GM10248 (cell line): ENCODE measurements at regions not wholly inside any gene's neighbourhood (a gene's known extent, or its start where the extent isn't known, plus 50 kb on each side); places are given as distances from the start of the nearest gene placed in this dataset.

Source experiments
- CTCF ChIA-PET: fragments of 300-600 bp; sonication (Branson Sonifier 250); formaldehyde crosslinking; extraction: SDS; loops from one replicate; lab custom pipeline; 2021; ENCODE audit warnings: antibody characterized with exemption; lab: Yijun Ruan, JAX
- POLR2A ChIA-PET: fragments of 350-650 bp; sonication (Branson Sonifier 250); formaldehyde crosslinking; extraction: SDS; loops from one replicate; lab custom pipeline; 2020; ENCODE audit warnings: antibody characterized with exemption; lab: Yijun Ruan, JAX
- DNase-seq: peaks from one replicate; pipeline ENCODE4 v3.0.0; 2012; ENCODE audit errors: extremely low spot score
- CTCF ChIP-seq: IDR thresholded peaks from 2 replicates; pipeline ENCODE4 v1.5.1; 2012; ENCODE audit warnings: mild to moderate bottlenecking, low read depth; ENCODE audit errors: extremely low read depth, missing control alignments, control extremely low read depth

- CTCF ChIA-PET, result interaction anchor here (0.9 to 2.9 kb wide), 7 partner anchors 12 to 214 kb away, joined by 3 to 14 read pairs (median 4); no protein-coding TSS in a partner anchor
- no peak for TF ChIP-seq CTCF
- POLR2A ChIA-PET, result no interaction called here
- no peak for DNase-seq
Observed at GRCh38 chr6:25088513-25088912, 152.8 kb upstream of the RIPOR2 start.

GRCh38 chr6:25089442-25089841 is 153.7 kb upstream of the RIPOR2 start:
- no peak for DNase-seq
- no peak for TF ChIP-seq CTCF
- CTCF ChIA-PET, result interaction anchor here (0.9 to 2.9 kb wide), 11 partner anchors 11 to 243 kb away, joined by 3 to 14 read pairs (median 4); no protein-coding TSS in a partner anchor
- POLR2A ChIA-PET, result no interaction called here

GRCh38 chr6:25094726-25095125 is 159.0 kb upstream of the RIPOR2 start:
- ChIA-PET POLR2A (no interaction called here), CTCF (no interaction called here)
- no peak for DNase-seq
- TF ChIP-seq CTCF, result no peak

- no peak for TF ChIP-seq CTCF
- ChIA-PET POLR2A (no interaction called here), CTCF (interaction anchor here (0.8 to 1.5 kb wide), 5 partner anchors 8 to 33 kb away, joined by 3 to 7 read pairs (median 3); no protein-coding TSS in a partner anchor)
- DNase-seq, result no peak
Observed at GRCh38 chr6:25100288-25100687, 164.5 kb upstream of the RIPOR2 start.

GRCh38 chr6:25103603-25104002 is 167.8 kb upstream of the RIPOR2 start:
- ChIA-PET POLR2A (no interaction called here), CTCF (interaction anchor here (1.2 to 2.0 kb wide), 3 partner anchors 14 to 112 kb away, joined by 3 to 6 read pairs (median 5); no protein-coding TSS in a partner anchor)
- DNase-seq, result no peak

GRCh38 chr6:25105070-25105925 is 169.5 kb upstream of the RIPOR2 start:
- POLR2A ChIA-PET, result no interaction called here
- TF ChIP-seq CTCF, result no peak
- CTCF ChIA-PET, result interaction anchor here (2.4 kb wide), 1 partner anchor 12 kb away, joined by 5 read pairs; no protein-coding TSS in a partner anchor
- no peak for DNase-seq

More at GRCh38 chr6:25103603-25104002, 167.8 kb upstream of the RIPOR2 start:
- TF ChIP-seq CTCF, result no peak
